PC-3 (cell line): ENCODE measurements at regions not wholly inside any gene's neighbourhood (a gene's known extent, or its start where the extent isn't known, plus 50 kb on each side); places are given as distances from the start of the nearest gene placed in this dataset.

Experiments
- CTCF ChIP-seq: fragments of 300-600 bp; sonication (generic); conservative IDR thresholded peaks from 2 replicates; pipeline ENCODE4 v1.5.1; 2017; ENCODE audit warnings: antibody characterized with exemption, low read depth, mild to moderate bottlenecking, low read length
- EZH2 ChIP-seq: fragments of 300-600 bp; sonication (generic); IDR thresholded peaks from one replicate; pipeline ENCODE4 v1.6.1; 2017; ENCODE audit warnings: antibody characterized with exemption, mild to moderate bottlenecking, low read length; ENCODE audit not compliant: unreplicated experiment
- EZH2phosphoT487 ChIP-seq: fragments of 300-600 bp; sonication (generic); IDR thresholded peaks from 2 replicates; pipeline ENCODE4 v1.6.1; 2018; ENCODE audit warnings: mild to moderate bottlenecking, antibody characterized with exemption, low read length, borderline replicate concordance

- TF ChIP-seq CTCF (no peak), EZH2 (no peak), EZH2phosphoT487 (no peak)
Observed at GRCh38 chr2:12034382-12034781, 287.9 kb downstream of the LPIN1 start.
